ENCODE measurements at regions not wholly inside any gene's neighbourhood (a gene's known extent, or its start where the extent isn't known, plus 50 kb on each side); places are given as distances from the start of the nearest gene placed in this dataset.
"Not testable (repeated sequence)": the region's sequence is repeated elsewhere in the genome, so short reads cannot be mapped to it uniquely, and the experiment has no call there.

DNA sequence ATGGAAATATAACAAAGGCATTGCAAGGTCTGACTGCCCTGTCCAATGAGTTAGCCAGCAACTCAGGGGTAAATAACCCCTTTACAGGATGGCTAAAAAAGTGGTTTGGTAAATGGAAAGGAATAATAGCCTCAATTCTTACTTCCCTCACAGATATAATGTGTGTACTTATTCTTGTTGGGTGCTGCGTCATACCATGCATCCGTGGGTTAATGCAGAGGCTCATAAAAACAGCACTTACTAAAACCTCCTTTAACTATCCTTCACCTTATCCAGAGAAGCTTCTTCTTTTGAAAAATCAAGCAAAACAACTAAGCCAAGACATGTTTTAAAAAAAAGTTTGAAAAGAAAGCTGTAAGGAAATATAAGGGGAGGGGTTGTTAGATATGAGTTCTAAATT, 301.0 kb downstream of the PAPSS1 start:
- no TSS peak for BruUV-seq (replicated peaks)
- Histone ChIP-seq H3K4me3 (no peak overlapping the region), H3K27me3 (ENCODE audit: insufficient read depth, low read depth) (no peaks in the 10 kb centered on the region), H3K79me2 (ENCODE audit: low read depth) (no peaks in the 10 kb centered on the region), H3K4me2 (no peak overlapping the region), H3F3A (ENCODE audit: insufficient read depth, low read depth) (no peaks in the 10 kb centered on the region), H3K36me3 (ENCODE audit: low read depth) (no peaks in the 10 kb centered on the region), H4K20me1 (ENCODE audit: insufficient read depth) (no peaks in the 10 kb centered on the region), H2AFZ (no peak overlapping the region), H3K9me2 (ENCODE audit: insufficient read depth) (no peaks in the 10 kb centered on the region), H3K27ac (no peak overlapping the region), H3K9me3 (ENCODE audit: insufficient read depth, low read depth) (no peaks in the 10 kb centered on the region), H3K4me1 (replicated peaks; ENCODE audit: insufficient read depth) (no peaks in the 10 kb centered on the region)
- CTCF ChIA-PET, result no interaction called here
- TF ChIP-seq, protein P1, sequence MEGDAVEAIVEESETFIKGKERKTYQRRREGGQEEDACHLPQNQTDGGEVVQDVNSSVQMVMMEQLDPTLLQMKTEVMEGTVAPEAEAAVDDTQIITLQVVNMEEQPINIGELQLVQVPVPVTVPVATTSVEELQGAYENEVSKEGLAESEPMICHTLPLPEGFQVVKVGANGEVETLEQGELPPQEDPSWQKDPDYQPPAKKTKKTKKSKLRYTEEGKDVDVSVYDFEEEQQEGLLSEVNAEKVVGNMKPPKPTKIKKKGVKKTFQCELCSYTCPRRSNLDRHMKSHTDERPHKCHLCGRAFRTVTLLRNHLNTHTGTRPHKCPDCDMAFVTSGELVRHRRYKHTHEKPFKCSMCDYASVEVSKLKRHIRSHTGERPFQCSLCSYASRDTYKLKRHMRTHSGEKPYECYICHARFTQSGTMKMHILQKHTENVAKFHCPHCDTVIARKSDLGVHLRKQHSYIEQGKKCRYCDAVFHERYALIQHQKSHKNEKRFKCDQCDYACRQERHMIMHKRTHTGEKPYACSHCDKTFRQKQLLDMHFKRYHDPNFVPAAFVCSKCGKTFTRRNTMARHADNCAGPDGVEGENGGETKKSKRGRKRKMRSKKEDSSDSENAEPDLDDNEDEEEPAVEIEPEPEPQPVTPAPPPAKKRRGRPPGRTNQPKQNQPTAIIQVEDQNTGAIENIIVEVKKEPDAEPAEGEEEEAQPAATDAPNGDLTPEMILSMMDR (conservative IDR thresholded peaks at IDR 0.05), result no peak
- no peak for TF ChIP-seq EZH2 (IDR thresholded peaks at IDR 0.05; ENCODE audit: low read depth)
- no peak for DNase-seq
- intact Hi-C loops (cut with micrococcal nuclease; ENCODE audit: unreplicated experiment), result no loop called here
- POLR2A ChIA-PET (ENCODE audit: unreplicated experiment), result no interaction called here

DNA sequence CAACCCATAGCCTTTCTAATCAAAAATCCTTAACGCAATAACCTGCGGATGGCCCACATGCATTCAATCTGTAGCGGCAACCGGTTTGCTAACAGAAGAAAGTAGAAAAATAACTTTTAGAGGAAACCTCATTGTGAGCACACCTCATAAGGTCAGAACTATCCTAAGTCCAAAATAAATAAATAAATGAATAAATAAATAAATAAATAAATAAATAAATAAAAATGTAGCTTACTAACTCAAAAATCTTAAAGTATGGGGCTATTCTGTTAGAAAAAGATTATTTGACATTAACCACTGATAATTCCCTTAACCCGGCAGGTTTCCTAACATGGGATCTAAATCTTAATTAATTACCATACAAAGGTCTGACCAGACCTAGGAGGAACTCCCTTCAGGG, 304.5 kb downstream of the PAPSS1 start:
- H3K4me1 ChIP-seq (replicated peaks; ENCODE audit: insufficient read depth); H3K79me2 ChIP-seq (ENCODE audit: low read depth); CTCF ChIA-PET; H3K9me3 ChIP-seq (ENCODE audit: insufficient read depth, low read depth); H2AFZ ChIP-seq; H3K27ac ChIP-seq; H3K9me2 ChIP-seq (ENCODE audit: insufficient read depth); DNase-seq; H4K20me1 ChIP-seq (ENCODE audit: insufficient read depth); H3K4me3 ChIP-seq; H3F3A ChIP-seq (ENCODE audit: insufficient read depth, low read depth); H3K4me2 ChIP-seq; H3K27me3 ChIP-seq (ENCODE audit: insufficient read depth, low read depth); BruUV-seq (replicated peaks); H3K36me3 ChIP-seq (ENCODE audit: low read depth); intact Hi-C loops (cut with micrococcal nuclease; ENCODE audit: unreplicated experiment); POLR2A ChIA-PET (ENCODE audit: unreplicated experiment): not testable (repeated sequence)

DNA sequence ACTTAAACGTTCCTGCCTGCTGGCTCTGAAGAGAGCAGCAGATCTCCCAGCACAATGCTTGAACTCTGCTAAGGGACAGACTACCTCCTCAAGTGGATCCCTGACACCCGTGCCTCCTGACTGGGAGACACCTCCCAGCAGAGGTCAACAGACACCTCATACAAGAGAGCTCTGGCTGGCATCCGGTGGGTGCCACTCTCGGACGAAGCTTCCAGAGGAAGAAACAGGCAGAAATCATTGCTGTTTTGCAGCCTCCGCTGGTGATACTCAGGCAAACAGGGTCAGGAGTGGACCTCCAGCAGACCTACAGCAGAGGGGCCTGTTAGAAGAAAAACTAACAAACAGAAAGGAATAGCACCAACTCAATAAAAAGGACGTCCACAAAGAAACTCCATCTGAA, 310.2 kb downstream of the PAPSS1 start:
- BruUV-seq (replicated peaks); H3K36me3 ChIP-seq (ENCODE audit: low read depth); H2AFZ ChIP-seq; H3K27ac ChIP-seq; H3K27me3 ChIP-seq (ENCODE audit: insufficient read depth, low read depth); H3F3A ChIP-seq (ENCODE audit: insufficient read depth, low read depth); POLR2A ChIA-PET (ENCODE audit: unreplicated experiment); H4K20me1 ChIP-seq (ENCODE audit: insufficient read depth); DNase-seq; H3K79me2 ChIP-seq (ENCODE audit: low read depth); H3K4me1 ChIP-seq (replicated peaks; ENCODE audit: insufficient read depth); intact Hi-C loops (cut with micrococcal nuclease; ENCODE audit: unreplicated experiment); CTCF ChIA-PET; H3K9me3 ChIP-seq (ENCODE audit: insufficient read depth, low read depth); H3K9me2 ChIP-seq (ENCODE audit: insufficient read depth); H3K4me2 ChIP-seq; H3K4me3 ChIP-seq: not testable (repeated sequence)

DNA sequence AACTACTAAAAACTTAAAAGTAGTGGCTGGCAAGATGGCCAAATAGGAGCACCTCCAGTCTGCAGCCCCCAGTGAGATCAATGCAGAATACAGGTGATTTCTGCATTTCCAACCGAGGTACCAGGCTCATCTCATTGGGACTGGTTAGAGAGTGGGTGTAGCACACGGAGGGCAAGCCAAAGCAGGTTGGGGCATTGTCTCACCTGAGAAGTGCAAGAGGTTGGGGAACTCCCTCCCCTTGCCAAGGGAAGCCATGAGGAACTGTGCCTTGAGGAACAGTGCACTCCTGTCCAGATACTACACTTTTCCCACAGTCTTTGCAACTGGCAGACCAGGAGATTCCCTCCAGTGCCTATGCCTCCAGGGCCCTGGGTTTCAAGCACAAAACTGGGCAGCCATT, 311.1 kb downstream of the PAPSS1 start:
- intact Hi-C loops (cut with micrococcal nuclease; ENCODE audit: unreplicated experiment), result no loop called here
- no peak overlapping the region for H3K27ac ChIP-seq
- ChIA-PET POLR2A (ENCODE audit: unreplicated experiment) (no interaction called here), CTCF (no interaction called here)
- H3K79me2 ChIP-seq (ENCODE audit: low read depth), result no peaks in the 10 kb centered on the region
- H3K36me3 ChIP-seq (ENCODE audit: low read depth), result no peaks in the 10 kb centered on the region
- TF ChIP-seq, protein P1 (conservative IDR thresholded peaks at IDR 0.05), result no peak
- no peak for TF ChIP-seq EZH2 (IDR thresholded peaks at IDR 0.05; ENCODE audit: low read depth)
- H2AFZ ChIP-seq, result no peak overlapping the region
- no peaks in the 10 kb centered on the region for H3K4me1 ChIP-seq (replicated peaks; ENCODE audit: insufficient read depth)
- no peaks in the 10 kb centered on the region for H4K20me1 ChIP-seq (ENCODE audit: insufficient read depth)
- H3K4me2 ChIP-seq, result no peak overlapping the region
- H3K9me3 ChIP-seq (ENCODE audit: insufficient read depth, low read depth), result no peaks in the 10 kb centered on the region
- DNase-seq, result no peak
- no TSS peak for BruUV-seq (replicated peaks)
- H3K4me3 ChIP-seq, result no peak overlapping the region
- no peaks in the 10 kb centered on the region for H3K9me2 ChIP-seq (ENCODE audit: insufficient read depth)
- H3K27me3 ChIP-seq (ENCODE audit: insufficient read depth, low read depth), result no peaks in the 10 kb centered on the region
- H3F3A ChIP-seq (ENCODE audit: insufficient read depth, low read depth), result no peaks in the 10 kb centered on the region
